ENCODE measurements at regions not wholly inside any gene's neighbourhood (a gene's known extent, or its start where the extent isn't known, plus 50 kb on each side); places are given as distances from the start of the nearest gene placed in this dataset.

DNA sequence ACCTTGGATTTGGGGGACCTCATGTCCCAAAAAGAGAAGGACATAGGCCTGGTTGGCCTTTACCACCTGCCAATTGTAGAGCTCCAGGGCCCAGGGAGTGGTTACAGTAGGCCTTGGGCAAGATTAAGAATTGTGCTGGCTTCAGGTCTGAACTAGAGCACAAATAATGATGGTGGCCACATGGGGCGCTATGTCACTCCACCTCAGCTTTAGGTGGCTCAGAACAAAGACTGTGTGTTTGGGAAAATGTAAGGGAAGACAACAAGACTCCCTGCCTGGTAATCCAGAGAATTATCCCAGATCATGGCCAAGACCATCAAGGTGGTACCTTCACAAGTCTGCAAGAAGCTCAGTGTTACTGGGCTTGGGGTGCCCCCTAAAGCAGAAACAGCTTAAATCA is 224.9 kb upstream of the OPRM1 start:
- intact Hi-C loops (cut with micrococcal nuclease; ENCODE audit: unreplicated experiment) = no loop called here
- Mint-ChIP-seq H3K27me3 (ENCODE audit: unreplicated experiment) (no peaks in the 10 kb centered on the region), H3K9me3 (ENCODE audit: low read depth, unreplicated experiment) (peaks cover 3% of the 10 kb centered on the region), H3K27ac (ENCODE audit: unreplicated experiment) (no peak overlapping the region), H3K4me1 (ENCODE audit: low read depth, unreplicated experiment) (no peaks in the 10 kb centered on the region), H3K36me3 (ENCODE audit: insufficient read depth, unreplicated experiment) (no peaks in the 10 kb centered on the region), H3K4me3 (ENCODE audit: low read depth, unreplicated experiment) (no peak overlapping the region)
- CTCF ChIA-PET = no interaction called here
- no TSS peak for BruUV-seq (replicated peaks)
- TF ChIP-seq, protein P1, sequence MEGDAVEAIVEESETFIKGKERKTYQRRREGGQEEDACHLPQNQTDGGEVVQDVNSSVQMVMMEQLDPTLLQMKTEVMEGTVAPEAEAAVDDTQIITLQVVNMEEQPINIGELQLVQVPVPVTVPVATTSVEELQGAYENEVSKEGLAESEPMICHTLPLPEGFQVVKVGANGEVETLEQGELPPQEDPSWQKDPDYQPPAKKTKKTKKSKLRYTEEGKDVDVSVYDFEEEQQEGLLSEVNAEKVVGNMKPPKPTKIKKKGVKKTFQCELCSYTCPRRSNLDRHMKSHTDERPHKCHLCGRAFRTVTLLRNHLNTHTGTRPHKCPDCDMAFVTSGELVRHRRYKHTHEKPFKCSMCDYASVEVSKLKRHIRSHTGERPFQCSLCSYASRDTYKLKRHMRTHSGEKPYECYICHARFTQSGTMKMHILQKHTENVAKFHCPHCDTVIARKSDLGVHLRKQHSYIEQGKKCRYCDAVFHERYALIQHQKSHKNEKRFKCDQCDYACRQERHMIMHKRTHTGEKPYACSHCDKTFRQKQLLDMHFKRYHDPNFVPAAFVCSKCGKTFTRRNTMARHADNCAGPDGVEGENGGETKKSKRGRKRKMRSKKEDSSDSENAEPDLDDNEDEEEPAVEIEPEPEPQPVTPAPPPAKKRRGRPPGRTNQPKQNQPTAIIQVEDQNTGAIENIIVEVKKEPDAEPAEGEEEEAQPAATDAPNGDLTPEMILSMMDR (IDR thresholded peaks at IDR 0.05; ENCODE audit: unreplicated experiment) = no peak
- DNase-seq = no peak

DNA sequence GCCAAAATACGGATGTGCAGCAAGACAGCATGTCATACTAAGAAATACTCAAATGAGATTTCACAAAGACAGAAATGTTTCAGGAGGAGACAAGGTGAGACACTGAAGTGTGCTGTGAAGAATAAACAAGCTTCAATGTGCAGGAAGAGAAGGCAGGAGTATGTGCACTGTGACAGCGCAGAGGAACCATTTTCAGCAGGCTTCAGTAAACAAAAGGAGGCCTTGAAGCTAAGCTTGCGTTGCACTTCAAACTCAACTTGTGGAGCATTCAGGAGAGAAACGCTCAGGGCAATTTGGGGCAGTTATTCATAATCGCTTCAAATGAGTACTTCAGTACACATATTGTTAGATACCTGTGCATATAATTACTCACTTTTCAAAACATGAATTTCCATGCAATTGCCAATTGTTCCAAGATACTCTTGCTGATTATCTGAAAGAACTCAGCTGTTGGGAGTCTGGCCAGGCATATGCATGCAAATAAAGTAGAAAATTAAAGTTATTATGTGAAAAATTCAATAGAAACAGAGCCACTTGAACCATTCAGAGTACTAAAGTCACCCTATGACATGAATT is 234.2 kb upstream of the OPRM1 start:
- TF ChIP-seq, protein P1 (IDR thresholded peaks at IDR 0.05; ENCODE audit: unreplicated experiment) = no peak
- Mint-ChIP-seq H3K36me3 (ENCODE audit: insufficient read depth, unreplicated experiment) (no peaks in the 10 kb centered on the region), H3K27me3 (ENCODE audit: unreplicated experiment) (no peaks in the 10 kb centered on the region), H3K4me1 (ENCODE audit: low read depth, unreplicated experiment) (peaks cover 9% of the 10 kb centered on the region), H3K4me3 (ENCODE audit: low read depth, unreplicated experiment) (no peak overlapping the region), H3K27ac (ENCODE audit: unreplicated experiment) (no peak overlapping the region), H3K9me3 (ENCODE audit: low read depth, unreplicated experiment) (no peaks in the 10 kb centered on the region)
- DNase-seq = no peak
- intact Hi-C loops (cut with micrococcal nuclease; ENCODE audit: unreplicated experiment) = no loop called here
- no TSS peak for BruUV-seq (replicated peaks)
- CTCF ChIA-PET = no interaction called here

DNA sequence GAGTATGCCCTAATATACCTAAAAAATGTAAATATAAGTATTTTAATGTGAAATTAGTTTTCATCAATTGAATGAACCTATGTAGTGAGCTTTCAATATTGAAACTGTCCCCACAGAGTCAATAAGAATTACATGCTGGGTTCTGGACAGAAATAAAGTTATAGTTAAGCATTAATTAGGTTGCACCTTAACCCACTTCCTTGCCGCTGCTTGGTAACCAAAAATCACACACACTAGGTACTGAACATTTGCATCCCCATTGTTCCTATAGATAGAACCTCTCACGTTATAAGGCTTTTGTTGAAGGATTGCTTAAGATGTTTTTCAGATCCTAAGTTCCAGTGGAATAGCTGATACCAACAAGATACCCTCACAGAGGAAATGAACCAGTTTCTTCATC is 237.1 kb upstream of the OPRM1 start:
- TF ChIP-seq, protein P1 (IDR thresholded peaks at IDR 0.05; ENCODE audit: unreplicated experiment) = no peak
- H3K9me3 Mint-ChIP-seq (ENCODE audit: low read depth, unreplicated experiment) = no peaks in the 10 kb centered on the region
- no peaks in the 10 kb centered on the region for H3K27me3 Mint-ChIP-seq (ENCODE audit: unreplicated experiment)
- CTCF ChIA-PET = interaction anchor here (1.0 kb wide), 1 partner anchor 12 kb away, joined by 3 read pairs; no protein-coding TSS in a partner anchor
- no peak overlapping the region for H3K4me3 Mint-ChIP-seq (ENCODE audit: low read depth, unreplicated experiment)
- no TSS peak for BruUV-seq (replicated peaks)
- H3K4me1 Mint-ChIP-seq (ENCODE audit: low read depth, unreplicated experiment) = peaks cover 9% of the 10 kb centered on the region
- intact Hi-C loops (cut with micrococcal nuclease; ENCODE audit: unreplicated experiment) = no loop called here
- H3K27ac Mint-ChIP-seq (ENCODE audit: unreplicated experiment) = peak overlapping the region; percentile 64
- H3K36me3 Mint-ChIP-seq (ENCODE audit: insufficient read depth, unreplicated experiment) = no peaks in the 10 kb centered on the region
- no peak for DNase-seq

DNA sequence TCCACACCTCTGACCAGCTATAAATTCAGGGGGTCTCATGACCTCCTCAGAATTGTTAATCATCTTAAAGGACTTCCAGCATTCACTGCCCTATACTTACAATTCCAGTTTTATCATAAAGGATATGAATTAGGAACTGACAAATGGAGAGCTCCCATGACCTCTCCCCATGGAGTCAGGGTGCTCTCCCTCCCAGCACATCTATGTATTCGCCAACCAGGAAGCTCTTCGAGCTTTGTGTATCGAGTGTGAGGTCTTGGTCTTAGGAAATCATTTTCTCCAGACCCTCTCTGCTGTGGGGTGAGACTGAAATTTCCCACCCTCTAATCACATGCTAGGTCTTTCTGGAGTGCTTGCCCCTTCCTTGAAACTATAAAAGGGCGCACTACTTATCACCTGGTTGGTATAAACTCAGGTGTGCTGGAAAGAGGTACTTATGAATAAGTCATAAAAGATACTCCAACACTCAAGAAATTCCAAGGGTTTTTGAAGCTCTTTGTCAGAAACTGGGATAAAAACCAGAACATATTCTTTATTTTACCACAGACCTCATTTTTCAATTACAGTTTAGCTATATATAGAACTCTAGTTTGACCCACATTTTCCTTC is 238.4 kb upstream of the OPRM1 start:
- DNase-seq = no peak
- Mint-ChIP-seq H3K36me3 (ENCODE audit: insufficient read depth, unreplicated experiment) (no peaks in the 10 kb centered on the region), H3K4me3 (ENCODE audit: low read depth, unreplicated experiment) (no peak overlapping the region), H3K9me3 (ENCODE audit: low read depth, unreplicated experiment) (no peaks in the 10 kb centered on the region), H3K27ac (ENCODE audit: unreplicated experiment) (no peak overlapping the region), H3K4me1 (ENCODE audit: low read depth, unreplicated experiment) (peaks cover 9% of the 10 kb centered on the region), H3K27me3 (ENCODE audit: unreplicated experiment) (no peaks in the 10 kb centered on the region)
- intact Hi-C loops (cut with micrococcal nuclease; ENCODE audit: unreplicated experiment) = no loop called here
- no TSS peak for BruUV-seq (replicated peaks)
- CTCF ChIA-PET = interaction anchor here (1.0 kb wide), 1 partner anchor 11 kb away, joined by 3 read pairs; no protein-coding TSS in a partner anchor
- TF ChIP-seq, protein P1 (IDR thresholded peaks at IDR 0.05; ENCODE audit: unreplicated experiment) = no peak

Data from Calu3 (cell line).